ENCODE measurements at regions not wholly inside any gene's neighbourhood (a gene's known extent, or its start where the extent isn't known, plus 50 kb on each side); places are given as distances from the start of the nearest gene placed in this dataset.

DNA sequence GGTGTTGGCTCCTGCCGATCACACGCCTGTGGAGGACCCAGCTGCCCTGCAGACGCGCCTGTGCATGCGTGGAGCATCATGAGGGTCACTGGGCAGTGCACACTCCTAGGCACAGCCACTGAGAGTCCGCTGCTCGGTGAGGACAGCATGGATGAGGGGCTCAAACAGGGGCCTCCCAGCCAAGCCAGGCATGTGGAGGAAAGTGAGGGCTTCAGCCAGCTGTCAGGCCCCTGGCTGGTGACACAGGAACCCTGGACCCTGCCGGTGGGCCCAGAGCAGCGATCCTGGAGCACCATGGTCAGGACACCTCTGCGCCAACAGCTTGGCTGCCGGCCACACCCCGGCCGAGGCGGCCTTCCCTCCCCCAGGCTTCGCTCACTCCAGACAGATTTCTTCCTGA is 171.2 kb downstream of the RTP5 start:
- TF ChIP-seq POLR2AphosphoS5 (IDR thresholded peaks at IDR 0.05; ENCODE audit: low read depth, low read length) = no peak
- TF ChIP-seq, protein P1, sequence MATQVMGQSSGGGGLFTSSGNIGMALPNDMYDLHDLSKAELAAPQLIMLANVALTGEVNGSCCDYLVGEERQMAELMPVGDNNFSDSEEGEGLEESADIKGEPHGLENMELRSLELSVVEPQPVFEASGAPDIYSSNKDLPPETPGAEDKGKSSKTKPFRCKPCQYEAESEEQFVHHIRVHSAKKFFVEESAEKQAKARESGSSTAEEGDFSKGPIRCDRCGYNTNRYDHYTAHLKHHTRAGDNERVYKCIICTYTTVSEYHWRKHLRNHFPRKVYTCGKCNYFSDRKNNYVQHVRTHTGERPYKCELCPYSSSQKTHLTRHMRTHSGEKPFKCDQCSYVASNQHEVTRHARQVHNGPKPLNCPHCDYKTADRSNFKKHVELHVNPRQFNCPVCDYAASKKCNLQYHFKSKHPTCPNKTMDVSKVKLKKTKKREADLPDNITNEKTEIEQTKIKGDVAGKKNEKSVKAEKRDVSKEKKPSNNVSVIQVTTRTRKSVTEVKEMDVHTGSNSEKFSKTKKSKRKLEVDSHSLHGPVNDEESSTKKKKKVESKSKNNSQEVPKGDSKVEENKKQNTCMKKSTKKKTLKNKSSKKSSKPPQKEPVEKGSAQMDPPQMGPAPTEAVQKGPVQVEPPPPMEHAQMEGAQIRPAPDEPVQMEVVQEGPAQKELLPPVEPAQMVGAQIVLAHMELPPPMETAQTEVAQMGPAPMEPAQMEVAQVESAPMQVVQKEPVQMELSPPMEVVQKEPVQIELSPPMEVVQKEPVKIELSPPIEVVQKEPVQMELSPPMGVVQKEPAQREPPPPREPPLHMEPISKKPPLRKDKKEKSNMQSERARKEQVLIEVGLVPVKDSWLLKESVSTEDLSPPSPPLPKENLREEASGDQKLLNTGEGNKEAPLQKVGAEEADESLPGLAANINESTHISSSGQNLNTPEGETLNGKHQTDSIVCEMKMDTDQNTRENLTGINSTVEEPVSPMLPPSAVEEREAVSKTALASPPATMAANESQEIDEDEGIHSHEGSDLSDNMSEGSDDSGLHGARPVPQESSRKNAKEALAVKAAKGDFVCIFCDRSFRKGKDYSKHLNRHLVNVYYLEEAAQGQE (IDR thresholded peaks at IDR 0.05; ENCODE audit: insufficient read depth in 1 of 2, low read depth in 2 of 2, low read length in 2 of 2) = no peak
- no peak for TF ChIP-seq SIN3A (IDR thresholded peaks at IDR 0.05; ENCODE audit: borderline replicate concordance, insufficient read depth, low read length)
- no peak for TF ChIP-seq TAF1 (IDR thresholded peaks at IDR 0.05; ENCODE audit: borderline replicate concordance, insufficient read depth, low read length)
